ENCODE measurements at regions not wholly inside any gene's neighbourhood (a gene's known extent, or its start where the extent isn't known, plus 50 kb on each side); places are given as distances from the start of the nearest gene placed in this dataset.

DNA sequence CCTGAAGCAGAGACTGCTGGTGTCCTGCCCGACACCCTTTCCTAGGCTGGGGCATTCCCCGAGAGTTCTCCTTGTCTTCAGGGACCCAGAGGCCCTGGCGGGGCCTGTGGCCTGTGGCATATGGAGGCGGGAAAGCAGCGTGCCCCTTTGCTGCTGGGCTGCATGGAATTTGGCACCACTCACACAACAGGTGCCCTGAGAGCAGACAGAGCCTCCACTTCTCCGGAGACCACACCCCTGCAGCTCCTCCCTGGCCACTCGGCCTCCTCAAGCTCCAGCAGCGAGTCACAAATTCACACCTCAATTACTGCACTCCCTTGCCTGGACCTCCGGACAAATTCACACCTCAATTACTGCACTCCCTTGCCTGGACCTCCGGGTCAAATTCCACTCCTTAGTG, 1375.2 kb downstream of the TBC1D22A start:
- TF ChIP-seq ZNF600 (tag by site-specific recombination; IDR thresholded peaks at IDR 0.05) (no peak), SCRT2 (tag by site-specific recombination; IDR thresholded peaks at IDR 0.05) (peak; percentile 50), KLF17 (tag by site-specific recombination; IDR thresholded peaks at IDR 0.05) (peak; percentile 51; the same call in 1 of the 2 replicates), ZXDB (tag by site-specific recombination; IDR thresholded peaks at IDR 0.05) (no peak)
- TF ChIP-seq, protein P1, sequence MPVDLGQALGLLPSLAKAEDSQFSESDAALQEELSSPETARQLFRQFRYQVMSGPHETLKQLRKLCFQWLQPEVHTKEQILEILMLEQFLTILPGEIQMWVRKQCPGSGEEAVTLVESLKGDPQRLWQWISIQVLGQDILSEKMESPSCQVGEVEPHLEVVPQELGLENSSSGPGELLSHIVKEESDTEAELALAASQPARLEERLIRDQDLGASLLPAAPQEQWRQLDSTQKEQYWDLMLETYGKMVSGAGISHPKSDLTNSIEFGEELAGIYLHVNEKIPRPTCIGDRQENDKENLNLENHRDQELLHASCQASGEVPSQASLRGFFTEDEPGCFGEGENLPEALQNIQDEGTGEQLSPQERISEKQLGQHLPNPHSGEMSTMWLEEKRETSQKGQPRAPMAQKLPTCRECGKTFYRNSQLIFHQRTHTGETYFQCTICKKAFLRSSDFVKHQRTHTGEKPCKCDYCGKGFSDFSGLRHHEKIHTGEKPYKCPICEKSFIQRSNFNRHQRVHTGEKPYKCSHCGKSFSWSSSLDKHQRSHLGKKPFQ (tag by site-specific recombination; IDR thresholded peaks at IDR 0.05) = peak; percentile 94
- ChIA-PET CTCF (no interaction called here), POLR2A (no interaction called here)
- H3K4me1 ChIP-seq (ENCODE audit: control insufficient read depth, insufficient read depth, low read length) = 0 out of 2 replicates have a peak, but pooled peaks cover 2% of the 10 kb centered on the region
- H3K4me3 ChIP-seq (ENCODE audit: low read depth, low read length) = no peak overlapping the region
- H3K9me3 ChIP-seq (ENCODE audit: control insufficient read depth, insufficient read depth, low read depth, low read length) = peaks cover 4% of the 10 kb centered on the region; the same call in 1 of the 2 replicates
- H3K36me3 ChIP-seq (ENCODE audit: control insufficient read depth in 2 of 2, insufficient read depth in 1 of 2, low read length in 2 of 2) = no peaks in the 10 kb centered on the region
- H3K27ac ChIP-seq (ENCODE audit: extremely low read depth, low read depth, low read length) = no peak overlapping the region

DNA sequence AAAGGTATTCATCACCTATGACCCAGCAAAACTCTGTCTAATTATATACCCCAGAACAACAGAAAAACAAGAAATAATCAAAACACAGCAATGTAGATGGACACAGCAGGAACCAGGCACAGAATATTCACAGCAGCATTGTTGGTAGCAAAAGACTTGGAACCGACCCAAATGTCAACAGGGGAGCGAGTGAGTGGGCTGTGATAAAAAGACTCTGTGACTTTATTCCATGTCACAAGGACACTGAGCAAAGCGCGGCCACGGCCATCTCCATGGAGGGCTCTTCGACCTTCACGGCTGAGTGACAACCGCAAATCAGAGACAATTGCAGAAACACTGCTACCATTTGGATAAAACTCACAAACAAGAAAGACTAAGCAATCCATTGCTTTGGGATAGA, 1373.1 kb downstream of the TBC1D22A start:
- POLR2A ChIA-PET = no interaction called here
- Histone ChIP-seq H3K36me3 (ENCODE audit: control insufficient read depth in 2 of 2, insufficient read depth in 1 of 2, low read length in 2 of 2) (no peaks in the 10 kb centered on the region), H3K4me3 (ENCODE audit: low read depth, low read length) (no peak overlapping the region), H3K27ac (ENCODE audit: extremely low read depth, low read depth, low read length) (no peak overlapping the region), H3K9me3 (ENCODE audit: control insufficient read depth, insufficient read depth, low read depth, low read length) (peaks cover 4% of the 10 kb centered on the region; the same call in 1 of the 2 replicates), H3K4me1 (ENCODE audit: control insufficient read depth, insufficient read depth, low read length) (0 out of 2 replicates have a peak, but pooled peaks cover 2% of the 10 kb centered on the region)
- CTCF ChIA-PET = interaction anchor here (0.6 kb wide), 1 partner anchor 648 kb away, joined by 3 read pairs; no protein-coding TSS in a partner anchor
- TF ChIP-seq REPIN1 (tag by site-specific recombination; IDR thresholded peaks at IDR 0.05; ENCODE audit: low read depth) = no peak
- TF ChIP-seq BCL6B (tag by site-specific recombination; IDR thresholded peaks at IDR 0.05) = no peak
- no peak for TF ChIP-seq ZNF658 (tag by site-specific recombination; IDR thresholded peaks at IDR 0.05)
- TF ChIP-seq ZFHX2 (tag by site-specific recombination; conservative IDR thresholded peaks at IDR 0.05) = 0 out of 2 replicates have a peak, but pooled peaks have one; percentile 17
- TF ChIP-seq GLIS1 (tag by site-specific recombination; IDR thresholded peaks at IDR 0.05) = no peak
- no peak for TF ChIP-seq ZNF24 (tag by site-specific recombination; IDR thresholded peaks at IDR 0.05)
- no peak for TF ChIP-seq PRDM2 (tag by site-specific recombination; IDR thresholded peaks at IDR 0.05; ENCODE audit: borderline replicate concordance)
- peak; percentile 78 for TF ChIP-seq ZIC2 (tag by site-specific recombination; IDR thresholded peaks at IDR 0.05)
